Lower lobe of right lung (tissue), 2 donors: ENCODE measurements at regions not wholly inside any gene's neighbourhood (a gene's known extent, or its start where the extent isn't known, plus 50 kb on each side); places are given as distances from the start of the nearest gene placed in this dataset.

Source experiments
- ATAC-seq, 2 donors: fragments of 200-7000 bp; cut with Tn5 transposase; one replicate each; pipeline ENCODE4 v1.9.1; 2020 to 2022; ENCODE audit warnings: mild to moderate bottlenecking in 2 of 2, moderate library complexity in 2 of 2
- DNase-seq: peaks from one replicate; pipeline ENCODE4 v3.0.0-alpha.2; 2020
- H3K27ac ChIP-seq: fragments of 200-600 bp; one replicate; pipeline ENCODE4 v1.8.0; 2022
- H3K27me3 ChIP-seq: fragments of 200-600 bp; one replicate; pipeline ENCODE4 v1.8.0; 2022; ENCODE audit warnings: low read depth
- H3K36me3 ChIP-seq: fragments of 200-600 bp; one replicate; pipeline ENCODE4 v1.8.0; 2022; ENCODE audit warnings: mild to moderate bottlenecking
- H3K4me1 ChIP-seq: fragments of 200-600 bp; one replicate; pipeline ENCODE4 v1.8.0; 2022
- H3K4me3 ChIP-seq: fragments of 200-600 bp; one replicate; pipeline ENCODE4 v1.8.0; 2022; ENCODE audit warnings: mild to moderate bottlenecking
- H3K9me3 ChIP-seq: fragments of 200-600 bp; one replicate; pipeline ENCODE4 v1.8.0; 2022
- CTCF ChIP-seq: fragments of 200-600 bp; IDR thresholded peaks from one replicate; pipeline ENCODE4 v1.8.0; 2022; ENCODE audit warnings: antibody characterized with exemption, mild to moderate bottlenecking
- intact Hi-C: fragments of 100-400 bp; cut with DNase I; formaldehyde crosslinking; loops from one replicate; pipeline ENCODE4 v1.11.0; 2022
- donor health status: DM: no; HTN: yes; CAD: no; lungs with severe emphysema.

GRCh38 chr2:57720728-57721627, 325.6 kb upstream of the VRK2 start:
- DNase-seq: no peak
- no peaks in the 10 kb centered on the region for H3K9me3 ChIP-seq
- no peaks in the 10 kb centered on the region for H3K27me3 ChIP-seq
- peak; percentile 75 to 84 for ATAC-seq
- intact Hi-C loops: no loop called here
- H3K4me3 ChIP-seq: peak overlapping the region; percentile 28
- H3K36me3 ChIP-seq: no peaks in the 10 kb centered on the region
- peak; percentile 69 for TF ChIP-seq CTCF
- H3K4me1 ChIP-seq: no peaks in the 10 kb centered on the region
- H3K27ac ChIP-seq: no peak overlapping the region

- no peak for ATAC-seq
- intact Hi-C loops: no loop called here
- TF ChIP-seq CTCF: no peak
- no peaks in the 10 kb centered on the region for H3K36me3 ChIP-seq
- H3K27ac ChIP-seq: no peak overlapping the region
- no peak for DNase-seq
- no peaks in the 10 kb centered on the region for H3K9me3 ChIP-seq
- no peaks in the 10 kb centered on the region for H3K27me3 ChIP-seq
- H3K4me1 ChIP-seq: no peaks in the 10 kb centered on the region
- no peak overlapping the region for H3K4me3 ChIP-seq
These were observed 321.2 kb upstream of the VRK2 start for GRCh38 chr2:57725337-57725947.

- Histone ChIP-seq H3K27ac (no peak overlapping the region), H3K4me1 (no peaks in the 10 kb centered on the region), H3K9me3 (no peaks in the 10 kb centered on the region), H3K36me3 (no peaks in the 10 kb centered on the region), H3K27me3 (no peaks in the 10 kb centered on the region), H3K4me3 (no peak overlapping the region)
- DNase-seq: no peak
- no peak for ATAC-seq
- intact Hi-C loops: no loop called here
- no peak for TF ChIP-seq CTCF
These were observed 320.3 kb upstream of the VRK2 start for GRCh38 chr2:57726294-57726693.

- intact Hi-C loops: no loop called here
- DNase-seq (no peak), ATAC-seq (no peak)
- H3K27ac ChIP-seq: no peak overlapping the region
- H3K4me1 ChIP-seq: no peaks in the 10 kb centered on the region
- no peak for TF ChIP-seq CTCF
- H3K27me3 ChIP-seq: no peaks in the 10 kb centered on the region
- no peak overlapping the region for H3K4me3 ChIP-seq
- H3K36me3 ChIP-seq: no peaks in the 10 kb centered on the region
- H3K9me3 ChIP-seq: no peaks in the 10 kb centered on the region
These were observed 317.9 kb upstream of the VRK2 start for GRCh38 chr2:57728691-57729090.

GRCh38 chr2:57733956-57734355, 312.6 kb upstream of the VRK2 start:
- ATAC-seq: no peak
- intact Hi-C loops: no loop called here
- no peak for DNase-seq
- Histone ChIP-seq H3K27ac (no peak overlapping the region), H3K9me3 (no peaks in the 10 kb centered on the region), H3K36me3 (no peaks in the 10 kb centered on the region), H3K27me3 (no peaks in the 10 kb centered on the region), H3K4me3 (no peak overlapping the region), H3K4me1 (no peaks in the 10 kb centered on the region)
- no peak for TF ChIP-seq CTCF
